ENCODE measurements at regions not wholly inside any gene's neighbourhood (a gene's known extent, or its start where the extent isn't known, plus 50 kb on each side); places are given as distances from the start of the nearest gene placed in this dataset.

GRCh38 chr6:92380803-92381601 is 1038.4 kb downstream of the EPHA7 start:
- H3K4me1 ChIP-seq (ENCODE audit: insufficient read depth, low read length): no peaks in the 10 kb centered on the region
- no peaks in the 10 kb centered on the region for H3K27me3 Mint-ChIP-seq
- H3K4me3 ChIP-seq (ENCODE audit: low read length in 2 of 2): no peak overlapping the region
- H3K4me1 Mint-ChIP-seq: no peaks in the 10 kb centered on the region
- no peak overlapping the region for H3K4me3 Mint-ChIP-seq
- no peaks in the 10 kb centered on the region for H3K27me3 ChIP-seq (ENCODE audit: insufficient read depth, low read length)
- CTCF ChIA-PET (ENCODE audit: partially characterized antibody): no interaction called here
- no peaks in the 10 kb centered on the region for H3K9me3 ChIP-seq (ENCODE audit: control insufficient read depth in 1 of 2, low read length in 2 of 2)
- intact Hi-C loops (cut with micrococcal nuclease): no loop called here
- POLR2A ChIA-PET (ENCODE audit: partially characterized antibody): no interaction called here
- no peak overlapping the region for H3K27ac ChIP-seq (ENCODE audit: low read depth, low read length)
- H3K36me3 ChIP-seq (ENCODE audit: insufficient read depth, low read length): no peaks in the 10 kb centered on the region
- no peaks in the 10 kb centered on the region for H3K36me3 Mint-ChIP-seq
- peaks cover 0 to 7% (median 0%) of the 10 kb centered on the region in 8 donors for H3K9me3 Mint-ChIP-seq
- H3K27ac Mint-ChIP-seq: no peak overlapping the region
- DNase-seq: no peak

GRCh38 chr6:92377137-92377536 is 1042.2 kb downstream of the EPHA7 start:
- intact Hi-C loops (cut with micrococcal nuclease): no loop called here
- no peaks in the 10 kb centered on the region for H3K4me1 Mint-ChIP-seq

GRCh38 chr6:92376691-92377090 is 1042.7 kb downstream of the EPHA7 start:
- Histone ChIP-seq H3K36me3 (ENCODE audit: insufficient read depth, low read length) (no peaks in the 10 kb centered on the region), H3K27me3 (ENCODE audit: insufficient read depth, low read length) (no peaks in the 10 kb centered on the region), H3K9me3 (ENCODE audit: control insufficient read depth in 1 of 2, low read length in 2 of 2) (no peaks in the 10 kb centered on the region), H3K4me1 (ENCODE audit: insufficient read depth, low read length) (no peaks in the 10 kb centered on the region), H3K27ac (ENCODE audit: low read depth, low read length) (no peak overlapping the region), H3K4me3 (ENCODE audit: low read length in 2 of 2) (no peak overlapping the region)
- ChIA-PET POLR2A (ENCODE audit: partially characterized antibody) (no interaction called here), CTCF (ENCODE audit: partially characterized antibody) (no interaction called here)
- Mint-ChIP-seq H3K27me3 (no peaks in the 10 kb centered on the region), H3K27ac (no peak overlapping the region), H3K9me3 (peaks cover 0 to 6% (median 4%) of the 10 kb centered on the region in 8 donors), H3K36me3 (no peaks in the 10 kb centered on the region), H3K4me1 (no peaks in the 10 kb centered on the region), H3K4me3 (no peak overlapping the region)
- intact Hi-C loops (cut with micrococcal nuclease): no loop called here
- no peak for DNase-seq

More at GRCh38 chr6:92377137-92377536, 1042.2 kb downstream of the EPHA7 start:
- ChIA-PET CTCF (ENCODE audit: partially characterized antibody) (no interaction called here), POLR2A (ENCODE audit: partially characterized antibody) (no interaction called here)
- no peaks in the 10 kb centered on the region for H3K27me3 Mint-ChIP-seq
- no peaks in the 10 kb centered on the region for H3K36me3 Mint-ChIP-seq
- no peak for DNase-seq
- Histone ChIP-seq H3K27ac (ENCODE audit: low read depth, low read length) (no peak overlapping the region), H3K27me3 (ENCODE audit: insufficient read depth, low read length) (no peaks in the 10 kb centered on the region), H3K36me3 (ENCODE audit: insufficient read depth, low read length) (no peaks in the 10 kb centered on the region), H3K4me1 (ENCODE audit: insufficient read depth, low read length) (no peaks in the 10 kb centered on the region), H3K9me3 (ENCODE audit: control insufficient read depth in 1 of 2, low read length in 2 of 2) (no peaks in the 10 kb centered on the region), H3K4me3 (ENCODE audit: low read length in 2 of 2) (no peak overlapping the region)
- H3K9me3 Mint-ChIP-seq: peaks cover 0 to 6% (median 4%) of the 10 kb centered on the region in 8 donors
- no peak overlapping the region for H3K27ac Mint-ChIP-seq
- no peak overlapping the region for H3K4me3 Mint-ChIP-seq

- CTCF ChIA-PET (ENCODE audit: partially characterized antibody): no interaction called here
Observed at GRCh38 chr6:92371211-92372208, 1047.8 kb downstream of the EPHA7 start.

GRCh38 chr6:92369309-92369708 is 1050.0 kb downstream of the EPHA7 start:
- Mint-ChIP-seq H3K27me3 (no peaks in the 10 kb centered on the region), H3K4me1 (no peaks in the 10 kb centered on the region), H3K4me3 (no peak overlapping the region), H3K36me3 (no peaks in the 10 kb centered on the region), H3K9me3 (peaks cover 0 to 20% (median 4%) of the 10 kb centered on the region in 8 donors), H3K27ac (no peak overlapping the region)
- intact Hi-C loops (cut with micrococcal nuclease): no loop called here
- H3K4me3 ChIP-seq (ENCODE audit: low read length in 2 of 2): no peak overlapping the region
- ChIA-PET POLR2A (ENCODE audit: partially characterized antibody) (no interaction called here), CTCF (ENCODE audit: partially characterized antibody) (no interaction called here)
- H3K27me3 ChIP-seq (ENCODE audit: insufficient read depth, low read length): no peaks in the 10 kb centered on the region
- H3K36me3 ChIP-seq (ENCODE audit: insufficient read depth, low read length): no peaks in the 10 kb centered on the region
- no peaks in the 10 kb centered on the region for H3K4me1 ChIP-seq (ENCODE audit: insufficient read depth, low read length)
- no peak for DNase-seq
- no peaks in the 10 kb centered on the region for H3K9me3 ChIP-seq (ENCODE audit: control insufficient read depth in 1 of 2, low read length in 2 of 2)
- no peak overlapping the region for H3K27ac ChIP-seq (ENCODE audit: low read depth, low read length)

More at GRCh38 chr6:92371211-92372208, 1047.8 kb downstream of the EPHA7 start:
- Mint-ChIP-seq H3K4me1 (no peaks in the 10 kb centered on the region), H3K4me3 (no peak overlapping the region), H3K36me3 (no peaks in the 10 kb centered on the region), H3K27me3 (no peaks in the 10 kb centered on the region), H3K9me3 (peaks cover 0 to 18% (median 3%) of the 10 kb centered on the region in 8 donors), H3K27ac (no peak overlapping the region)
- Histone ChIP-seq H3K36me3 (ENCODE audit: insufficient read depth, low read length) (no peaks in the 10 kb centered on the region), H3K4me1 (ENCODE audit: insufficient read depth, low read length) (no peaks in the 10 kb centered on the region), H3K27ac (ENCODE audit: low read depth, low read length) (no peak overlapping the region), H3K27me3 (ENCODE audit: insufficient read depth, low read length) (no peaks in the 10 kb centered on the region), H3K9me3 (ENCODE audit: control insufficient read depth in 1 of 2, low read length in 2 of 2) (no peaks in the 10 kb centered on the region), H3K4me3 (ENCODE audit: low read length in 2 of 2) (no peak overlapping the region)
- POLR2A ChIA-PET (ENCODE audit: partially characterized antibody): no interaction called here
- no peak for DNase-seq
- intact Hi-C loops (cut with micrococcal nuclease): no loop called here

- H3K4me1 ChIP-seq (ENCODE audit: insufficient read depth, low read length): no peaks in the 10 kb centered on the region
- H3K27me3 ChIP-seq (ENCODE audit: insufficient read depth, low read length): no peaks in the 10 kb centered on the region
- ChIA-PET POLR2A (ENCODE audit: partially characterized antibody) (no interaction called here), CTCF (ENCODE audit: partially characterized antibody) (no interaction called here)
- H3K36me3 ChIP-seq (ENCODE audit: insufficient read depth, low read length): no peaks in the 10 kb centered on the region
- Mint-ChIP-seq H3K36me3 (no peaks in the 10 kb centered on the region), H3K27ac (no peak overlapping the region), H3K4me1 (no peaks in the 10 kb centered on the region), H3K9me3 (peaks cover 0 to 22% (median 4%) of the 10 kb centered on the region in 8 donors), H3K4me3 (no peak overlapping the region), H3K27me3 (no peaks in the 10 kb centered on the region)
- H3K27ac ChIP-seq (ENCODE audit: low read depth, low read length): no peak overlapping the region
- H3K4me3 ChIP-seq (ENCODE audit: low read length in 2 of 2): no peak overlapping the region
- intact Hi-C loops (cut with micrococcal nuclease): no loop called here
- H3K9me3 ChIP-seq (ENCODE audit: control insufficient read depth in 1 of 2, low read length in 2 of 2): no peaks in the 10 kb centered on the region
- no peak for DNase-seq
Observed at GRCh38 chr6:92364948-92365541, 1054.3 kb downstream of the EPHA7 start.

GRCh38 chr6:92363111-92363510 is 1056.2 kb downstream of the EPHA7 start:
- Histone ChIP-seq H3K9me3 (ENCODE audit: control insufficient read depth in 1 of 2, low read length in 2 of 2) (no peaks in the 10 kb centered on the region), H3K36me3 (ENCODE audit: insufficient read depth, low read length) (no peaks in the 10 kb centered on the region), H3K4me1 (ENCODE audit: insufficient read depth, low read length) (no peaks in the 10 kb centered on the region), H3K27ac (ENCODE audit: low read depth, low read length) (no peak overlapping the region), H3K4me3 (ENCODE audit: low read length in 2 of 2) (no peak overlapping the region), H3K27me3 (ENCODE audit: insufficient read depth, low read length) (no peaks in the 10 kb centered on the region)
- H3K4me1 Mint-ChIP-seq: no peaks in the 10 kb centered on the region
- no peak overlapping the region for H3K27ac Mint-ChIP-seq
- H3K9me3 Mint-ChIP-seq: peaks cover 0 to 13% (median 4%) of the 10 kb centered on the region in 8 donors
- CTCF ChIA-PET (ENCODE audit: partially characterized antibody): no interaction called here
- no peaks in the 10 kb centered on the region for H3K36me3 Mint-ChIP-seq
- H3K4me3 Mint-ChIP-seq: no peak overlapping the region
- intact Hi-C loops (cut with micrococcal nuclease): no loop called here
- no peaks in the 10 kb centered on the region for H3K27me3 Mint-ChIP-seq
- POLR2A ChIA-PET (ENCODE audit: partially characterized antibody): no interaction called here
- DNase-seq: no peak
